ENCODE measurements at regions not wholly inside any gene's neighbourhood (a gene's known extent, or its start where the extent isn't known, plus 50 kb on each side); places are given as distances from the start of the nearest gene placed in this dataset.

DNA sequence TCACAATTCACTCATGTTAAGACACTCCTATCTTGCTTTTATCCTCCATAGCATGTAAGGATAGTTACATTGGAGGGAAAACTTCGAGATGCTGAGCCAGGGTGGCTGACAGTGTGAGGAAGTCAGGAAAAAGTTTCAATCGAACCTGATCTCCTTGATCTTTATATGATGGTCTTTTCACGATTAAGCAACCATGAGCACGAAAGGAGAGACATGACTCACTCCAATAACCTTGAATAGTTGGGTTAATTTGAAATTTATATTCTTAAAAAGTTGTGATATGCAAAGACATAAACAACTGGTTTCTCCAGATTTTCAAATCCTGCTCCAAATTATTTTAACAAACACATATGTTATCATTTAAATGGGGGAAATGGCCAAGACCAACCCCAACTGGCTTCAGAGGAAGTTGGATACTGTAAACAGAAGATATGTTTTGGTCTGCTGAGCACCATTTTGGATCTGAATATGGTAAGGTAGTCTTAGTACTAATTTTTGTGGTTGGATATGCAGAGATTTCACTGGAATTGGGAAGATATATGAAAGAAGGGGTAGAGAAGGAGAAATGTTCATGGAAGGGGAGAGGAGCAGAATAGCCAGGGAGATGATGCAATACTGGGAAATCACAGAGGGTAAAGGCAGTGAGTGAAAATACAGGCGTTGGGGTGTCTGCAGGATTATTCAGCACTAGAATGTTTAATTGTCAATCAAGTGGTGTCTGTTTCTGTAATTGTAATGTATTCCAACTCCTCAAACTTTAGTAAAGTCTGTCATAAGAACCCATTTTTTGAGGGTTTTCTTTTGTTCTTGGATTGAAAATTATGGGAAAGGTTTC lies 185.2 kb upstream of the SLC38A2 start:
- TF ChIP-seq EZH2 (IDR thresholded peaks at IDR 0.05; ENCODE audit: borderline replicate concordance, low read length) = no peak
- TF ChIP-seq CTCF (IDR thresholded peaks at IDR 0.05; ENCODE audit: low read length) = no peak
